HG02588 (cell line): ENCODE measurements at regions not wholly inside any gene's neighbourhood (a gene's known extent, or its start where the extent isn't known, plus 50 kb on each side); places are given as distances from the start of the nearest gene placed in this dataset.
"Not testable (repeated sequence)": the region's sequence is repeated elsewhere in the genome, so short reads cannot be mapped to it uniquely, and the experiment has no call there.

ENCODE experiments used
- ATAC-seq: cut with Tn5 transposase; IDR thresholded peaks from one replicate; pipeline ENCODE4 v1.9.1; 2021; ENCODE audit warnings: mild to moderate bottlenecking, moderate library complexity; ENCODE audit not compliant: unreplicated experiment

- not testable (repeated sequence) for ATAC-seq
Measured at GRCh38 chr3:143175940-143176894, 56.6 kb downstream of the CHST2 start.

- ATAC-seq: peak; percentile 70
Measured at GRCh38 chr3:143177965-143178364, 58.4 kb downstream of the CHST2 start.

DNA sequence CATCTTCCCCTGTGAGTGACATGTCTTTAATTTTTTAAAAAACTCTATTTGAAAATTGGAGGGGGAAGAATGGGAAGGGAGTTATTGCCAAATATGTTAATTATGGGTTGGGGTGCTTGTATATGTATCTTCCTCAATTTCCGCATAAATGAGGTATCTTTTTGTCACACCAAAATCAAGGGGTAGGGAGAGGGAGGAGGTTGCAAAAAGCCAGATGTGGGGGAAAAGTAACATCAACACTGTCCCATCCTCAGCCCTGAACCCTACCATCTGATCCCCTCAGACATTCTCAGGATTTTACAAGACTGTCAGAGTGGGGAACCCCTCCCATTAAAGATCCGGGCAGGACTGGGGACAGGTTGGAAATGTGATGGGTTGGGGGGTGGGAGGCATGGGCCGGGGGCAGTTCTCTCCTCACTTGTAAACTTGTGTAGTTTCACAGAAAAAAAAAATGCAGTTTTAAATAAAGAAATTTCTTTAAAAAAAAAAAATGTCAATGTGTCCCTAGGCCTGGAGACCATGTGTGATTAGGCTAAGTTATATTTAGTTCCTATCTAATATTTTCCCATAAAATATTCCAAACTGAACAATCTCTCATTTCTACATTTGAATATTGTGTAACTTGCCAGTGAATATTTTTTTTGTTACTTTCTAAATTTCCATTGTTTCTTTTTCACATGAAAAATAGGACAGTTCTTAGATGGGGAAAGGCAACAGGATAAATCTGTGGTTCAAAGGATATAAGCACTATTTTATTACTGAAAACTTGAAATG, 59.4 kb downstream of the CHST2 start:
- ATAC-seq: not testable (repeated sequence)

DNA sequence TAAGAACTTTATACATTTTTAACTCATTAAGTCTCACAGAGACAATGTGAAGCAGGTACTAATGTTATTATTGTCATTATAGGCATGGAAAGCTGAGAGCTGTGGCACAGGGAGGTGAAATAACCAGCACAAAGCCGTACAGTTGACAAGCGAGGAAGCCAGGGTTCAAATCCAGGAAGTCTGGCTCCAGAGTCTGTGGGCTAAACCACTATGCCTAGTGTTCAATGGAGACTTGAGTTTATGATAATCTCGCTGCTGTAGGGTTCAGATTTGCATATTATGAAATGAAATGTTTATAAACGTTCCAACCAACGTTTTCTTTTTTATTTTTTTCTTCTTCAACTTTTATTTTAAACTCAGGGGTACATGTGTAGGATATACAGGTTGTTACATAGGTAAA, 60.0 kb downstream of the CHST2 start:
- ATAC-seq: no peak

- ATAC-seq: not testable (repeated sequence)
Measured at GRCh38 chr3:143180860-143181259, 61.3 kb downstream of the CHST2 start.

- not testable (repeated sequence) for ATAC-seq
Measured at GRCh38 chr3:143181977-143182376, 62.4 kb downstream of the CHST2 start.

DNA sequence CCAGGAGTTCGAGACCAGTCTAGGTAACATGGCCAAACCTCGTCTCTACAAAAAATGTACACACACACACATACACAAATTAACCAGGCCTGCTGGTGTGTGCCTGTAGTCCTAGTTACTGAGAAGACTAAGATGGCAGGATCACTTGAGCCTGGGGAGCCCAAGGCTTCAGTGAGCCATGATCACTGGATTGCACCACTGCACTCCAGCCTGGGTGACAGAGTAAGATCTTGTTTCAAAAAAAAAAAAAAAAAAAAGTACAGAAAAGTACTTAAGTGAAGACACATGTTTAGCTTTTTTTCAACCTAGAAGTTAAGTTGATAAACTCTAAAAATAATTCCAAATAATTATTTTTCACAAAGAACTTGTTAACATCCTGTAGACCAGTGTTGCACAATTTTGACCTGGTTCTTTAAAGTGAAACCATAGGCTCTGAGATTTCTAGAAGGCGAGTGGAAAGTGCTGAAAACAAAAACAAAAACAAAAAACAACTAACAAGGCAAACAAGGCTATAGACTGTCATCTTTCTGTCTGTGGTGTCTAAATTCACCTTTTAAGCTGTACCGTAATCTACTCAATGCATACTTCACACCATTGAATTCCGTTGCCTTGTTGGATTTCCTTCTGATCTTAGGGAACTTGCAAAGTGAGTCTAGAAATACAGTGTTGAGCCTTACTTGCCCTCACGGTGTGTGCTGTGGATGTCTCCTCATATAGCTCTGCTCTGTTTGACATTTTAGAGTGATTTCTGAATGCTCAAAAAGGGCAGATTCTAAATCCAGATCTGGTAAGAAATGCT, 63.5 kb downstream of the CHST2 start:
- no peak for ATAC-seq

- no peak for ATAC-seq
Measured at GRCh38 chr3:143183665-143183964, 64.0 kb downstream of the CHST2 start.

DNA sequence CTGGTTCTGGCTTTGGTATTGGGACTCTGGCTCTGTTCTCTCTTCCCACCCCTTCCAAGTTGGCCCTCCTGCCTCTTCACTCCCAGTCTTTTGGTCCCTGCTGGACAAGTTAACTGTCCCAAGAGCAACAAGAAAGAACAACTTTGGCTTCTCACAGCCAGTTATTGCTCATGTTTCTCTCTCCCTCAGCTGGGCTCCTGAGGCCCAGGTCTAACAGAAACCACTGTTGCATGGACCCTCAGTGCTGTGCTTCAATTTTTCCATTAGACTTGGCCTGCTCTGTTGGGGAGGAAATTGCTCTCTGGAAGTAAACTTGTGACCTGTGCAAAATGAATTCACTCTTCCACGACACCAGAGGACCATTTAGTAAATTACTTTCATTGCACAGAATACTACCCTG, 64.5 kb downstream of the CHST2 start:
- no peak for ATAC-seq

GRCh38 chr3:143185401-143185800, 65.8 kb downstream of the CHST2 start:
- no peak for ATAC-seq

GRCh38 chr3:143187111-143187510, 67.5 kb downstream of the CHST2 start:
- ATAC-seq: no peak

DNA sequence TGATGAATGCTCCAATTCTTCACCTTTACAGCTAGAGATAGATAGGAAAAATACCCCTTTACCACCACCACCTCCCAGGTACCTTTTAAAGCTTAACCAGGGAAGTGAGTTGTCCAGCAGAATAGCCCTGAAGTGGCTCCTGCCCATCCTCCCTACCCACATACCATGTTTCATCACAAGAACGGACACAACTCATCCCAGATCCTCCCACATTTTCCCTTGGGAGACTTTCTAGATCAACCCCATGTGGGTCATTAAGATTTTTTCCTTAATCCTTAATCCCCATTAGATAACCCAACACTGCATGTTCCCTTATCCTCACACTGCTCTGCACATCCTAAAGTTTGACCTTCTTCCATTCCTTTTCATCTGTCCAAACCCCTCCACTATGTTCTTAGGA, 69.3 kb downstream of the CHST2 start:
- no peak for ATAC-seq

DNA sequence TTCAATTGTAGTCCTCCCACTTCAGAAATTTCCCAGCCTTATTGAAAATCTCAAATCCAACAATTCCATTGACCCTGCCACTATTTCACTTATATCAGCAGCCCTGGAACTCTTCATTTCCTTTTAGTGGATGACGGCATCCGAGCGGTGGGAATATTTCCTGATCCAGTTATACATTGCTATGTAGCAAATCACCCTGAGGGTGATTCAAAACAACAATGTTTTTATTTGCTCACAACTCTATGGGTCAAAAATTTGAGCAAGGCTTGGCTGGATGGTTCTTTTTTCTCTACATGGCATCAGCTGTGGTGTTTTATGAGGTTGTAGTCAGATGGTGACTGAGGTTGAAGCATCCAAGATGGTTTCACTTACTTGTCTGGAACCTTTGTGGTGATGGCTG, 70.5 kb downstream of the CHST2 start:
- no peak for ATAC-seq

DNA sequence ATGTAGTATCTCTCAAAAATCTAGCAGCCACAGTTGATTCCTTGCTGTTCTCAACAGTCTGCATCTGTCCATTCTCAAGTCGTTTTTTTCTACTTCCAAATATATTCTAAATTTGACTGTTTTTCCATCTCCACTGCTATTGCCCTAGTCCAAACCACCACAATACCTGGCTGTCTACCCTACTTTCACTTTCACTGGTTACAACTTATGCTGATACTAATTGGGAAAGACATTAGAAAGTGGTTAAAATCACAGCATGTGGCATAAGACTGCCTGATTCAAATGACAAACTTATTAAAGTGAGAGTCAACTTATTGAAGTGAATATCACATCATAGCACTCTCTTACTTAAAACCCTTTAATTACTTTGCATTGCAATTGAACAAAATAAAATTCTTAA, 72.6 kb downstream of the CHST2 start:
- no peak for ATAC-seq

- ATAC-seq: no peak
Measured at GRCh38 chr3:143200001-143200924, 80.7 kb downstream of the CHST2 start.

GRCh38 chr3:143201045-143201444, 81.5 kb downstream of the CHST2 start:
- no peak for ATAC-seq

DNA sequence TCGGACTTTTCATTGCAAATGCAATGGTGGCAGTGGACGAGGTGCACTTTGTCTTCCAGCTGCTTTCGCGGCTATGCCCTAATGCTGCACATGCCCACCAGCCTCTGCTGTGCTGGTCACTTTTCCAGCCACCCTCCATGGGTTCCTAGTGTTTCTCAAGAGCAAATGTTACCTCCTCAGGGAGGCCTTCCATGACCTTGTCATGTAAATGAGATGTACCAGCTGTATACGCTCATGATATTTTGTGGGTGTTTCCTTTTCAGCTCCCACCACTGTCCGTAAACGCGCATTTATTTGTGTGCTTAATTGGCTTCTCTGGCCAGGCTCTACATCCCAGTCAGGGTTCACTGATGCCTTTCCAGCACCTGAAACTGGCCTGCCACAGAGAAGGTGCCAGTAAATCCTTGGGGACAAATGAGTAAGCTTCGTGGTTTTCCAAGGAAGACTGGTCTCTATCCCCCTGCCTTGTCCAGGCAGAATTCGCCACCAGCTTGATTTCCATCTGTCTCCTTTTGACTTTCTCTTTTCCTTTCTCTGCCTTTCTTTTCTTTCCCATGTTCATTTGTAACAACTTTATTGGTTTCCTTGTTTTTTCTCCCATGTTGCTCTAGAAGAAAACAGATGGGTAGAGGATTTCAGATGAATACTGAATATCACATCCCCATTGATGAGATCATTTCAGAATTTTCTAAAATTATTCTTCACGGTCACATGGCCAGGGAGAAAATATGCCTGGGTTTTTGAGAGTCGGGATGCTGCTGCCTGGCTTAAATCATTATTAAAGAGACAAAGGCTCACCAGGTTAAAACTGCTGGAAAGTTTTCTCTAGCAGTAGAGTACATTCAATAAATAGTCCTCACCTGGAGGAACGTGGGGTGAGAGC, 82.5 kb downstream of the CHST2 start:
- no peak for ATAC-seq

DNA sequence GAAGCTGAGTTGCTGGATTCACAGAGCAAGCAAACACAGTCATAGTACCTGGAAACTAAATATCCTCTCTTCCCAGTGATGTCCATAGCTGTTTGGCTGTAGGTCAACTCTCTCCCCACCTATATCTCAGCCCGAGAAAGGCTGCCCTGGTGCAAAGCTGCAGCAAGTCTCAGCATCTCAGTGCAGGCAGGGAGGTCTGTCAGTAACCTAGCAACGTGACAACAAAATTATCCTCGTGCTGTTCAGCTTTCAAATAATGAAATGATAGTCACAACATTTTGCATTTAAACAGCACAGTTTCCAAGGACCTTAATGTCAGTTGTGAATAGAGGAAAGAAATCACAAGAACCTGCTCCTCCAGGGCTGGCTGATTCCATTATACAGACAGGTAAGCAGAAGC, 83.6 kb downstream of the CHST2 start:
- no peak for ATAC-seq

DNA sequence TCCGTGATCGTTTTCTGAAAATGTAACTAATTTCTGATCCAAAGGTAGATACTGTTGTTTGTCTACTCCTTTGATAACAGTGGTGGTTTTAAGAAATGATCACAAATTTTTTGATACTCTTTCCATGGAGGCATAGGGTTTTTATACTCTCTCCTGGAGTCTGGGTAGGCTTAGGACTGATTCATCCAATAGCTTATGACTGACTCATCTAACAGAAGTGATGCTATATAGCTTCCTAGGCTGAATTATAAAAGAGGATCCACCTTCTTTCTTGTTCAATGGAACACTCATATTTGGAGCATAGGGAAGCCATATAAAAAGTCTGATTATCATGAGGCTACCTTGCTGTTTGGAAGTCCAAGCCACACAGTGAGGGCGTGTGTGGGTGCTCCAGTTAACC, 84.3 kb downstream of the CHST2 start:
- no peak for ATAC-seq
